ENCODE measurements at regions not wholly inside any gene's neighbourhood (a gene's known extent, or its start where the extent isn't known, plus 50 kb on each side); places are given as distances from the start of the nearest gene placed in this dataset.

DNA sequence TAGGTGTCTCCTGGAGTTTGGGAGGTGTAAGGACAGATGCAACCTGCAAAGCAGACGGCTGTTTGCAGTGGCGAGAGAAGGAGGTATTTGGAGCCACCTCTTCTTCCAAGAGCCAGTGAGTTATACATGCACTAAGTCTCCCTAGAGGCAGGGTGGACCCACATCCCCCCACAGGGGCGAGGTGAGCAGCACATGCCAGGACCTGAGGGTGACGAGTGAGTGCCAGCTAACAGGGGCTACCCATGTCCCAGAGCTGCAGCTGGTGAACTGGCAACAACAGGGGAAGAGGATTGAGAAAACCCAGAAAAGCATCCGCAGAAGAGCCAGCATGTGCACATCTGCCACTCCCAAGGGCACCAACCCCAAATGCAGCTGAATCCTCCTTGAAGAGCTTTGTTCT is 95.1 kb downstream of the CD83 start:
- no peak for DNase-seq (ENCODE audit: low spot score)
- intact Hi-C loops (cut with DNase I), result loop anchor here in 1 of 2 donors (10.0 kb wide), 1 partner anchor 1182 kb away; no protein-coding TSS in a partner anchor

DNA sequence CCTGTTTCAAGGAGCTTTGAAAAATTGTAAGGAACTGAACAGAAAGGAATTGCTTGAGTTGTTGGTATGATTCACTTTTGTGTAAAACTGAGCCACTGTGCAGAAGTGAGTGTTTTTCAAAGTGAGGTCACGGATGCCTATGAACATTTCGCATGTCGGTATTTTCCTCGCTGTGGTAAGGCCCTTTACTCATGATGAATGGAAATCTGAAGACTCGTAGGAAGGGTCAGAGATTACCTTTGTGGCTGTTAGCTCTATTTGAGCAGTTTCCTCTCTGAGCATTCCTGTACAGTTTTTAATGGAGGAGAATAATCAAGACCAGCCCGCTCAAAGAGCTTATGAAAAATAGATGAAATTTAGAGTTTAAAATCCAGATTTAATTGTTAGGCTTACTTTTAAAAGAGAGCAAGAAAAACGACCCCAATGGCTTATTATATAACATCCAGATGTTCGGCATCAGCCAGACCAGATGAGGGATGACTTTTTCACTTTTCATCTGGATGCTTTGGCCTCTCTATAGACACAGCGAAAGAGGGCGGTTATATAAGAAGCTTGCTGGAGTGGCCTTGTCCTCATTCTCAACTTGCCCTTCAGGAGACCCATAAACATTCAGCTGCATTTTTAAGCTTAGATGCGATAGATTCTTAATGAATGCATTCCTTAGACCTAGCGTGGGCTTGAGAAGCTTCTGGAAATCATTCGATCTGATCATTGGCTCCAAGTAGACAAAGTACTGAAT is 99.5 kb downstream of the CD83 start:
- DNase-seq (ENCODE audit: low spot score), result no peak
- intact Hi-C loops (cut with DNase I), result loop anchor here in 1 of 2 donors (10.0 kb wide), 1 partner anchor 1178 kb away; no protein-coding TSS in a partner anchor

DNA sequence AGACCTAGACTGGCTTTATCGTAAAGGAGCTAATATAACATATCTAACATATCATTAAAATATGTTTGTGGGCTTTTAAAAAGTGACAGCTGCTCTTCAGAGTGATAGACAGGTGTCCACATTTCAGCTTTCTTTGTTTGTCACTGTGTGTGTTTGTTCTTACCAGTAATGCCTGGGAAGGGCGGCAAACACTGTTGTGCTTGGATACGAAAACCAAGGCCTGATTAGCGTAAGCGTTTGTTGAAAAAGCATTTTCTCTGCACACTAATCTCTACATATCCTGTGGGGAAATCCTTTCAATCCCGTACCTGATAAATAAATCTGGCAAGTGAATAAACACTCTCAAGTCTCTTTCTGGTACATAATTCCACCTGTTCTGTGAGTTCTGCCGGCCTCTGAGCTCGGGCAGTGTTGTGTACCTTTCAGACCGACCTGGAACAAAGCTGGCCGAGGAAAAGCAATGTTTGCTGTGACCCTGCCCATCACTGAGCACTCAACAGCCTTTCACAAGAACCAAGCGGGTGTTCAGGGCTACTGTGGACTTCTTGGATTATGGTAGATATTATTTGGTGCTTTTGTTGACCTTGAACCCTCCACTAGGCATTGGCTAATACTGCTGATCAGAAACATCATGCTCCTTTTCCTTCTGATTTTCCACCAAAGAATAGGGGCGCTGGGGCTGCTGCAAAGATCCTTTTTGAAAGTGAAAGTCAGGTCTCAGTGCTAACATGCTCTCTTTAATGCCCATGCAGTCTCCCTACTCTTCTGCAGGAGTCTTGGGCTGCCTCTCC is 100.4 kb downstream of the CD83 start:
- intact Hi-C loops (cut with DNase I), result loop anchor here in 1 of 2 donors (10.0 kb wide), 1 partner anchor 1177 kb away; no protein-coding TSS in a partner anchor

DNA sequence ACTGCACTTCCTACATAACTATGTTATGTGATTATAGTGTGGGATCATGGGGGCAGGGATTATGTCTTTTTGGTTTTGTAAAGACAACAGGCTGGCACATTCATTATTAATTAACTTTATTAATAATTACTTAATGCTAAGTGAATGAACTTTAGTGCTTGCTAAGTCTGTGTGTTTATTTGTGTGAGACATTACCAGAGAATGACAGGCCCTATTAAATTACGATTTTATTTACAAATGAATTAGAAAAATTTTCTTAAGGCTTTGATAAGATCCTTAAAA is 100.9 kb downstream of the CD83 start:
- DNase-seq (ENCODE audit: low spot score), result no peak
- intact Hi-C loops (cut with DNase I), result loop anchor here in 1 of 2 donors (10.0 kb wide), 1 partner anchor 1176 kb away; no protein-coding TSS in a partner anchor

More for the DNA sequence above, 100.4 kb downstream of the CD83 start:
- no peak for DNase-seq (ENCODE audit: low spot score)

DNA sequence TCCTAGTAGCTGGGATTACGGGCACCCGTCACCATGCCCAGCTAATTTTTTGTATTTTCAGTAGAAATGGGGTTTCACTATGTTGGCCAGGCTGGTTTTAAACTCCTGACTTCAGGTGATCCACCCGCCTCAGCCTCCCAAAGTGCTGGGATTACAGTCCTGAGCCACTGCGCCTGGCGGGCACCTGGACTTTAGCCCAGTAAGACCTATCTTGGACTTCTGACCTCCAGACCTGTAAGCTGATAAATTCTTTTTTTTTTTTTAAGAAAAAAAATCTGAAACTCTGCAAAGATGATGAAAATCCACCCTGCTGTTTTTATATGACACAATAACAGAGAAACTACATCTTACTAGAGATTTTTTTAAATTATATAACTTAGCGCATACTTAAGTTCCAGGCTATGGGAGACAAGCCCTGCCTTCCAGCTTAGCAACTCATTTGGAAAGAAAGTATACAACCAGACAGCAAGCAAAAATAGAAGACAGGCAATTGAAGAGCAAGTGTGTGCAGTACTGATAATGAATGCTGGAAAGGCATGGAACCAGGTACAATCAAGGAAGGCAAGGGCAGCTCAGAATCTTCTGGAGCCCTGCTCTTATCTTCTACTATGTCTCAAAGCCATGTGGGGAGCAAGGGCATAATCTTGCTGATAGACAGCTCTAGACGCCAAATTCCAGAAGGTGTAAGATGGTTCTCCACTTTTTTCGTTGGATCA is 104.2 kb downstream of the CD83 start:
- no peak for DNase-seq (ENCODE audit: low spot score)
- intact Hi-C loops (cut with DNase I), result no loop called here

DNA sequence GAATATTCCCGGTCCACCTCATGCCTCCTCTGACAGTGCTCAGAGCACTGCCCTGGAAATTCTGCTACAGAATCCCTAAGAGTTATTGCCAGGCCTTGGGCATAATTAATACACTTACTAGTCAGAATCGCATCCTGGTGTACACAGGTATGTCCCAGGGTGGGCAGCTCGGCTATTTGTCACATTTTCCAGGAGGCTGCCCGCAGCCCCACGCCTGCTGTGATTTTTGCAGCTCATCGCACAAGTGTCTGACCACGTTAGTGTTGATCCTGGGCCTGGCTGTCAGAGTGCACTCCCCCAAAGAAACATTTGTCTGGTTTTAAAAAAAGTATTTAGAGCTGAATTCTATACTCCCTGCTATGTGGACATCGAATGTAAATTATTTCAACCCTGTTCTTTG is 105.4 kb downstream of the CD83 start:
- intact Hi-C loops (cut with DNase I), result no loop called here
- no peak for DNase-seq (ENCODE audit: low spot score)

DNA sequence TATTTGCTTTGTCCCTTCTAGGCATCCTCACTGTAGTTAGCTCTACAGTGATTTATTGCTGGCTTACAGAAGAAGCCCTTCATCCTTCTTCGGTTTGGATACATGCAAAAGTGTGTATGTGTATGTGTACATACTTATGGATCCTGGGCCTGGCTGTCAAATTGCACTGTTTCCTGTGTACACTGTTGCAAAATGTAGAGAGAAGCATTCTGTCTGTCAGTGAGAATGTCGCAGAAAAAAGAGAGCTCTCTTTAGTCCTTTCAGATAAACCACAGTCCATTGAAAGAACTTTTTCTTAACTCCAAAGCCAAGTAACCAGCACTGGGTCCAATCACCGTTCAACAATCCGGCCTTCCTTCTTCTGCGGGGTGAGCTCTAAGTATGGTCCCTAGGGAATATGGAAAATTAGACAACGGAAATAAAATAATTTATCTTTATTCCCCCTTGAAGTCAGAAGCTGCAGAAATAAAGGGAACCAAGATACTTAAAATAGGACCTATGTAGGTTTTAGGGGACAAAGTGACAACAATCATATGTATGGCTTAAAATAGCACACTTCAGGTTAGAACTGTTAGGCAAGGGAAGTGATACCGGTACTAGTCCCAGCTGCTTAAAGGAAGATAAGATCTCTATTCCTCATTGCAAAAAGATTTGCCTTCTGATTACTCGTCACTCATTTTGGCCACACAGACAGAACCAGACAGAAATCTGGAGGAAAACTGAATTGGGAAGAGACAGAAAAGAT is 107.0 kb downstream of the CD83 start:
- no peak for DNase-seq (ENCODE audit: low spot score)
- intact Hi-C loops (cut with DNase I), result no loop called here

DNA sequence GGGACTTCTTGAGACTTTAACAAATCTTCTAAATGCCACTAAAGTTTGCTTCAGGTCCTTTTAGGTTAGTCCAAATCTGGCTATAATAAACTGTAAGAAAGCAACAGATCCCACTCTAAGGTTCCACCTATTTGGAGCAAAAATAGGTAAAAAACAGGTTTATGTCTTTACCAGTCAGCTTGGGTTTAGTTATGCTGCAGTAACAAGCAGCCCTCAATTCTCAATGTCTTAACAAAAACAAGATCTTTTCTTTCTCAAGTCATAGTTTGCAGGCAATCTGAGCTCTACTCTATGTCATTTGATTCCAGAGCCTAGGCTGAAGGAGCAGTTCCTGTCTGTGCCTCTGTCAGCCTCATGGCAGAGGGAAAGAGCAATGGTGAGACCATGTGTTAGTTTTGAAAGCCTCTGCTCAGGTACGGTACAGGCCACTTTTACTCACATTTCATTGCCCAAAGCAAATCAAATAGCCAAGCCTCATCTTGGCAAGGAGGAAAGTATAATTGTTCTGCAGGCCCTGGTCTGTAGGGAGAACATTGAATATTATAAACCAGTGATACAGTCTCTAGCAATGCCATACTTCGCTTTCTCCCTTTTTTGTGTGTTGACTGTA is 108.6 kb downstream of the CD83 start:
- DNase-seq (ENCODE audit: low spot score), result no peak
- intact Hi-C loops (cut with DNase I), result no loop called here

DNA sequence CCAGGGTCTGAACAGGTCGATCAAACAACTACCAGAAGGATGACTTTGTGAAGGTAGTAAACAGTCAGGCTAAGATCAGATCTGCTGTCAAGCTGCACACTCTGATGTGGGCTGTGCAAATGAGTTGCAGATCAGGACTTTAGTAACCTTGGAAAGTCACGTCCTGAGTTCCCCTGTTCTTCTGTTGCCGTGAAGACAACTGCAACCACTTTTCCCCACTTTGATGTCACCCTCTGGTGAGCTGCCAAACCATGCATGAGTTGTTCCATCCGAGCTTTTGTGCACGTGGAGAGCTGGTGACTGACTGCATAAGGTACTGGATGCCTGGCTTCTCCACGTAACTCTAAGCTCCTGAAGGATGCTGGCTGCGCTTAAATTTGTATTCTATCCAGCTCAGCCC is 111.0 kb downstream of the CD83 start:
- intact Hi-C loops (cut with DNase I), result no loop called here

DNA sequence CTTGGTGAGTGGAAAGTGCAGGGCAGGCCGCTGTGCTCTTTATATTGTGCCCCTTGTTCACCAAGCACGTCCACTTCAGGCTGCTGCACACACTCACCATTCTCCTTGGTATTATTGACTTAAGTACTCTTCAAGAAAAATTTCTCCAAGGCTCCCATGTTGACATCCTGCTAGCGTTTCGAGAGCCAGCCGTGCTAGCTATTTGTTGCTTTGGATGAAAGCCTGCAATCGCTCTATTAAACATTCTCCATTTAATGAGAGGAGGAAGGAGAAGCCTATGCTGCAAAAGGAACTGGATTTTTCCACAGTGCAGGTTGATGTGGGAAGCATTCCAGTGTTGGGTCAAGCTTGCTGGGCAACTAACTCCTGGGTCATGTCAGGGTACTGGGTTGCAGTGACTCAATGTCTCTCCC is 113.5 kb downstream of the CD83 start:
- DNase-seq (ENCODE audit: low spot score), result no peak
- intact Hi-C loops (cut with DNase I), result no loop called here

More for the DNA sequence above, 111.0 kb downstream of the CD83 start:
- DNase-seq (ENCODE audit: low spot score), result no peak

DNA sequence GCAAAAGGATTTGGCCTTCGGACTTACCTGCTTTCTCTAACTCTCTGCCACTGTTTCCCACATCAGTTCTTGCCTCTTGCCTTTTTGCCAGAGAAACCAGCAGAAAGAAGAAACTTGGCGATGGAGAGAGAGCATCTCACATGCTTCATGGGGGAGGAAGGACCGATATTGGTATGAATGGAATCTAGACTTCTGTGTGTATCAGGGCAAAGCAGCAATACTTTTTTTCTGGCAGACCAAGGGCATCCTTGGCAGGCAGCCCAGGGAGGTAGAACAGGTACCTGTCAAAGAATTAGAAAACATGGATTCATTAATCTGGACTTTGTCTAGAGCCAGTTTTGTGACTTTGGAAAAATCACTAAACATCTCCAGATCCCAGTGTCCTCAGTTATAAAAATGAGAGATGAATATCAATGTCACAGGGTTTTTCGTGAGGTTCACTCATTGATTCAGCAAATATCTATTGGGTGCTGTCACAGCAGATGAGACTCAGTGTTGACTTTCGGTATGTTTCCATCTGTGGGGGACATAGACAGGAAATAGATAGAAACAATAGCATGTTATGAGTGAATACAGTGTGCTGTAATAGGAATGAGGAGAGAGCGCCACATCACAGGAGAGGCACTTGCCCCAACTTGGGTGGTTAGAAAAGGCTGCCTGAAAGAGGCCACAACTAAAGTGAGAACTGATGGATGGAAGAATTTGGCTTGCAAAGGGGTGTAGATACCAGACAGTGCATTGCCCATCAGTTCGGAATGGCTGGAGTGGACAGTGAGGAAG is 114.1 kb downstream of the CD83 start:
- intact Hi-C loops (cut with DNase I), result no loop called here
- no peak for DNase-seq (ENCODE audit: low spot score)

DNA sequence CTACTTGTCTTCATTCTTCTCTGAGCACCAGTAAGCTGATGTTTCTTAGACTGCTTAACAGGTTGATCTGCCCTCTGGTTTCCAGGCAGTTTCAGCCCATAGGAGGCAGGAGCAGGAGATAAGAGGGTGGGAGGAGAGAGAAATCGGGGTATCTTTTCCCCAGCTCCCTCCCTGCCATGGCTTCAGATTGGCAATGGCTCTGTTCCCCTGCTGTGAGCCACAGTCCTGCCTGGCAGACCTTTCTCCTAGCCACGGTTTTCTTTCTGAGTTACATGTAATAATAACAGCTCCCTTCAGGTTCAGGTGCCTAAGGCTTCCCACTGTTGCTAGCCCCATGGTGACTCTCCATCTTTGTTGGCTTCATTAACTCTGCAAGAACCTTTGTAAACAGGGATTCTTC is 115.3 kb downstream of the CD83 start:
- intact Hi-C loops (cut with DNase I), result no loop called here

DNA sequence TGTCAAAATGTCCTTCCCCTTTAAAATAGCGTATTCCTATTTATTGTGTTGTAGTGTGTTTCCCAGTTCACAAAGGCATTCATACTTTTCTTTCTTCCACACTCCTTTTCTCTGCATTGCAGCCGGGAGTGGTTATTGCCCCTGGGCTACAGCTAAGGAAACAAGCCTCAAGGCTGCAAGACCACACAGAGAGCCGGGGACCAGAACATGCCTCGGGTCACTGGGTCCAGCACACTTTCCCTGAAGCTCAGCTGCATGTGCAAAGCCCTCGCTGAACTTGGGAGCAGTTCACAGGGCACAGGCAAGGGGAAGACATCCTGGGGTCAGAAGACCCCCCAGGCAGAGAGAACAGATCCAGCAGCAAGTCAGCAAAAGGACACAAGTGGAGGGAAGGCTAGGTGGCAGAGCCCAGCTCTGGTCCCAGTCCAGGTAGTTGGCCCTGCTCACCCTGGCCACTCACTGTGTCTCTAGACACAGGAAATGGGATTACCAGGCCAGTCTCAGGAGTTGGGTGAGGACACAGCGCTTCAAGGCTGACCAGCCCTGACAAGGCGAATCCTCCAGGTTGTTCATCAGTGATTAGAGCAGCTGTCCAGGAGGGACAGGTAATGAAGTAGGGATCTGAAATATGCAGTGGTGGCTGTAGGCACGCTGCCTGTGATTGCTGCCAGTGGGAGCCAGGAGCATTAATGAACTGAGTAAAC is 118.2 kb downstream of the CD83 start:
- no peak for DNase-seq (ENCODE audit: low spot score)
- intact Hi-C loops (cut with DNase I), result no loop called here

More for the DNA sequence above, 115.3 kb downstream of the CD83 start:
- DNase-seq (ENCODE audit: low spot score), result no peak

DNA sequence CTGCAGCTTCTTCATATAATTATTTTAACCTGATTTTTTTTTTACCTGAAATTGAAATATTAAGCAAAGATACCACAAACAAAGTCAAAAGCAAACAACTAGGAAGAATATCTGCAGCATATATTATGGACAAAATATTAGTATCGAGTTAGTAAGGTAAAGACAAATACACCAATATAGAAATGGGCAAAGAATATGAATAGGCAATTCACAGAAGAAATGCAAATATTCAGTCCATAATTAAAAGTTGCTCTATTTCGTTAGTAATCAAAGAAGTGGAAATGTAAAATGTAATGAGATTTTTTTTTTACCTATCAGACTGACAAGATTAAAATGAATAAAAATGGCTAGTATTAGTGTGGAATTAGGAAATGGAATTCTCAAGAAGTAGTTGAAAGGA is 121.5 kb downstream of the CD83 start:
- intact Hi-C loops (cut with DNase I), result no loop called here

DNA sequence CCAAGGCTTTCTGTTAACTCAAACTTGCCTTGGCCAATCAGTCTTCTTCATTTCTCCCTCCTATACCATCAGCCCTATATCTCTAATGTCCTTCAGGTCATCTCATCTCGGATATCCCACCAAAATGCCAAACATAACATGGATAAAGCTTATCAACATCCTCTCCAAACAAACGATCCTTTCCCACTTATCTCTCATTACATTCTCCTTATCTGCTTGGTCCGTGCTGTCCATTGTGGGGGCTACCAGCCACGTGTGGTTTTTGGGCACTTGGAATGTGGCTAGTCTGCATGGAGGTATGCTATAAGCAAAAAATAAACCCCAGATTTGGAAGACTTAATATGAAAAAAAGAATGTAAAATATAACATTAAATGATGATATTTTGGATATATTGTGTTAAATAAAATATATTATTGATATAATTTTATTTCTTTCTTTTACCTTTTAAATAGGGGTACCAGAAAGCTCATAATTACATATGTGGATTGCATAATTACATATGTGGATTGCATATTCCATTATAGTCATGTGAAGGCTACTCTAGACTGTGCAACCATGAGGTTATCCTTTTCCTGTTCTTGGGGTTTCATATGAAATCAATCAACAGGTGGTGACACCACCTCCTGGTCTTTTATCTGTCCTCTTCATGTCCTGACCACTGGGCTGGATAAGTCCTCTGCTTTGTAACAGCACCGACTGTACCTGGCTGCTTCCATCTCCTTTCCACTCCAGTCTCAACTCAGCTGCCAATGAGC is 123.0 kb downstream of the CD83 start:
- no peak for DNase-seq (ENCODE audit: low spot score)
- intact Hi-C loops (cut with DNase I), result no loop called here

More for the DNA sequence above, 121.5 kb downstream of the CD83 start:
- no peak for DNase-seq (ENCODE audit: low spot score)

DNA sequence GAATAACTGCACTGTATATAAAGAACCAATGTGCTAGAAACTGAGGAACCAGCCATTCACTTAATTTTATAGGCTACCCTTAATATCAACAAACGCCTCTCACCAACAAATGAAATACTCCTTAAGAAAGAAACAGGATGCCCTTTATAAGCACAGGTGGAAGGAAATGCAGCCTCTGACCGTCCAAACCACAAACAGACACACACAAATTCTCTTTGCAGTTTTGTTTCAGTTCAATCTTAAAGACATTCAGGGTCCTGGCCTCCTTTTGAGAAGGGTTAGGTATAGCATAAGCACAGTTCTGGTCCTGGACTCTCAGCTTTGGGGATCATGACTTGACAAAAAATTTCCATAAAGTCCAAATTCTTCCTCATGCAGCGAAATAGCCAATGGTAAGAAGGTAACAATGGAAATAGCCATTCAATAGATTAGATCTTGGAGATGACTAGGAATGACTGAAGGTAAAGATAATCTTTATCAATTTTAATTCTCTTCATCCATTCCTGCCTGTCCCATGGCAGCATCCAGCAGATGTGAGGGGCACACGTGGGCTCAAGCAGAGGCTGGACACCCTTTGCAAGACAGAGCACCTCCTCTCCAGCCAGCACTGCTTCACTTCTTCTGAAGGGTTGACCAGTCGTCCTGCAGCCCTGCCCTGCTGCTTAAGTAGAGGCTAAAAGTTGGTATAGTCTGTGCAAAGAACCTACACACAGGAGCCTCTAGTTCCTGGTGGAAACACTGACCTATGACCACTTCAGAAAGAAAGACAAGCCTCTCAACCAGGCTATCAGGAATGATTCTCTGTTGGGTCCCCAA is 123.9 kb downstream of the CD83 start:
- intact Hi-C loops (cut with DNase I), result no loop called here
- DNase-seq (ENCODE audit: low spot score), result no peak
